ENCODE measurements at regions not wholly inside any gene's neighbourhood (a gene's known extent, or its start where the extent isn't known, plus 50 kb on each side); places are given as distances from the start of the nearest gene placed in this dataset.
A peak's percentile ranks its signal among the peaks of the same experiment; 100 is the strongest.

DNA sequence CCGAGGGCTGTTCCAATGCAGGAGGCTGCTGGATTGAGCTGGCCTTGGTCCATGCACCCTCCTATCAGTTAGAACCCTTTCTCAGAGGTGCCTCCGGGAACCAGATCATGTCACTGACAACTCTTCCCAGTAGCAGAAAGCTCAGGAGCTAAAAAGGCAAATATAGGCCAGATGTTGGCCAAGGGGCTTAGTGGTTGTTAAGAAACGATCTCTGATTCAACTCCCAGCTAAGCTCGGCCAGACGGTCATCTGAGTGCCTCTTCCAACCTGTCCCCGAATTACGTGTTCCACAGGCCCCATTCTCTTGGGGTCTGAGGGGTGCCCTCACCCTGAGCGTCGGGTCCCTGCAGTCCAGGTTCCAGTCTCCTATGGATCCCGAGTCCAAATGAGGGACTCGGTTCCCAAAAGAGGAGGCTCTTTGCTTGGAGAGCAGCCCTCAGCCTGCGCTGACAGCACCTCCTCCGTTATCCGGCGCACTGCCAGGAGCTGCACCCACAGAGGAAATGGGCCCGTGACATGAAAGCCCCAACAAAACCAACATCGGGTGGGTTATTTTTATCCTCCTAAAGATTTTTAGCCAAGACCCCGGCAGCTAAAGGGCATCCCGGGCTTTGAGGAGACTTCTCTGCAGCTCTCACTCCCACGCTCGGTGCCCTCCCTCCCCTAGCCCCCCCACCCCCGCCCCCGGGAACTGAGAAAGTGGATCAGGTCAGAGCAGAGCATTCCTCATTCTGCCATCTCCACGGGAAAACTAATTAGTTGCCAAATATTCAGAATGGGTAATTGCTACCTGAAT, 106.6 kb upstream of the ID2 start:
- Histone ChIP-seq H3K79me1 (ENCODE audit: low read length) (peaks cover 52% of the 10 kb centered on the region), H3K4ac (ENCODE audit: low read depth, low read length) (peak overlapping the region; percentile 64), H4K12ac (ENCODE audit: low read depth, low read length) (no peak overlapping the region), H2BK120ac (ENCODE audit: insufficient read depth, low read length, poor library complexity) (peak overlapping the region; percentile 97), H3K9me3 (ENCODE audit: insufficient read depth, low read depth, low read length) (no peaks in the 10 kb centered on the region), H2BK12ac (ENCODE audit: low read length) (peak overlapping the region; percentile 94), H3K79me2 (ENCODE audit: control insufficient read depth, insufficient read depth, low read length, poor library complexity) (peaks cover 11% of the 10 kb centered on the region), H3K14ac (ENCODE audit: low read length) (peak overlapping the region; percentile 40), H3K23ac (ENCODE audit: low read length) (no peak overlapping the region), H3K36me3 (ENCODE audit: control insufficient read depth in 1 of 2, insufficient read depth in 2 of 2, low read length in 2 of 2) (no peaks in the 10 kb centered on the region), H3K18ac (ENCODE audit: low read length) (peak overlapping the region; percentile 33), H3K4me2 (ENCODE audit: low read length) (peak overlapping the region; percentile 18), H4K8ac (ENCODE audit: low read depth, low read length) (peak overlapping the region; percentile 34), H3K27me3 (ENCODE audit: insufficient read depth, low read length) (no peaks in the 10 kb centered on the region), H3K4me3 (ENCODE audit: low read depth, low read length) (no peak overlapping the region), H2AFZ (ENCODE audit: insufficient read depth, low read length, poor library complexity) (no peak overlapping the region), H4K91ac (ENCODE audit: low read depth, low read length) (peak overlapping the region; percentile 89), H3K27ac (ENCODE audit: low read depth, low read length) (peak overlapping the region; percentile 94), H2AK5ac (ENCODE audit: low read length) (peak overlapping the region; percentile 59), H3K4me1 (ENCODE audit: control insufficient read depth in 1 of 2, insufficient read depth in 2 of 2, low read length in 2 of 2) (peaks cover 42 to 50% of the 10 kb centered on the region in 2 experiments), H3K9ac (ENCODE audit: low read length) (no peak overlapping the region), H2BK5ac (ENCODE audit: low read depth, low read length, poor library complexity) (peak overlapping the region; percentile 77)
- no CpG with 5 or more reads among the region's 24 CpGs for WGBS (ENCODE audit: extremely low coverage, insufficient coverage, insufficient read length)
- no peak for DNase-seq

DNA sequence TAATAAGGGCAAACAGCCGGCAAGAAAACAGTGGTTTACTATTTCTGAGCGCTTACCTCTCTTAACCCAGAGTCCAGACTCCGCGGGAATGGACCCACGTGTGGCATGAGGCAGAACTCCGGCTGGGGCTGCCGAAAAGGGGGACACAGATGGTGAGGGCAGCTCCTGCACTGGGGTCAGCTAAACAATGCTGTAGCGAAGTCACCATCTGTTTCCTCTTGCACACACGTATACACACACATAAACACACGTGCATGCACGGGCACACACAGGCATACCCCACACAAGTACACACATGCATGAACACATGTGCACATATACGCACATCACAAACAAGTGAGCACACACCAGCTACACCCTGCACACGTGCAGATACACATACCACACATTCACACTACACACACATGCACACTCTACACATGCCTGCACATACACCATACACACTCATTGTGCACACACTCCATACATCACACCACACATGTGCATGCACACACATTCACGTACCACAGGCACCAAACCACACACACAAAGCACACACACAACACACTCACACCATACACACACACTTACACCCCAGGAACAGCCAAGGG, 105.9 kb upstream of the ID2 start:
- peak overlapping the region; percentile 96 for H2AK5ac ChIP-seq (ENCODE audit: low read length)
- peak overlapping the region; percentile 23 for H2AFZ ChIP-seq (ENCODE audit: insufficient read depth, low read length, poor library complexity)
- no peak overlapping the region for H3K4me2 ChIP-seq (ENCODE audit: low read length)
- peak overlapping the region; percentile 9 for H3K18ac ChIP-seq (ENCODE audit: low read length)
- H3K27me3 ChIP-seq (ENCODE audit: insufficient read depth, low read length), result no peaks in the 10 kb centered on the region
- peak overlapping the region; percentile 66 for H2BK12ac ChIP-seq (ENCODE audit: low read length)
- no peak overlapping the region for H3K27ac ChIP-seq (ENCODE audit: low read depth, low read length)
- H3K4me3 ChIP-seq (ENCODE audit: low read depth, low read length), result peak overlapping the region; percentile 33
- no peak overlapping the region for H4K12ac ChIP-seq (ENCODE audit: low read depth, low read length)
- H3K4ac ChIP-seq (ENCODE audit: low read depth, low read length), result peak overlapping the region; percentile 30
- H3K9me3 ChIP-seq (ENCODE audit: insufficient read depth, low read depth, low read length), result no peaks in the 10 kb centered on the region
- H3K14ac ChIP-seq (ENCODE audit: low read length), result peak overlapping the region; percentile 40
- H3K36me3 ChIP-seq (ENCODE audit: control insufficient read depth in 1 of 2, insufficient read depth in 2 of 2, low read length in 2 of 2), result no peaks in the 10 kb centered on the region
- H3K23ac ChIP-seq (ENCODE audit: low read length), result peak overlapping the region; percentile 45
- H3K9ac ChIP-seq (ENCODE audit: low read length), result no peak overlapping the region
- DNase-seq, result no peak
- H4K91ac ChIP-seq (ENCODE audit: low read depth, low read length), result peak overlapping the region; percentile 81
- no CpG with 5 or more reads among the region's 14 CpGs for WGBS (ENCODE audit: extremely low coverage, insufficient coverage, insufficient read length)
- peak overlapping the region; percentile 24 for H2BK5ac ChIP-seq (ENCODE audit: low read depth, low read length, poor library complexity)
- H2BK120ac ChIP-seq (ENCODE audit: insufficient read depth, low read length, poor library complexity), result peak overlapping the region; percentile 70
- H3K79me2 ChIP-seq (ENCODE audit: control insufficient read depth, insufficient read depth, low read length, poor library complexity), result peaks cover 11% of the 10 kb centered on the region
- peaks cover 46 to 54% of the 10 kb centered on the region in 2 experiments for H3K4me1 ChIP-seq (ENCODE audit: control insufficient read depth in 1 of 2, insufficient read depth in 2 of 2, low read length in 2 of 2)
- peaks cover 52% of the 10 kb centered on the region for H3K79me1 ChIP-seq (ENCODE audit: low read length)
- no peak overlapping the region for H4K8ac ChIP-seq (ENCODE audit: low read depth, low read length)

DNA sequence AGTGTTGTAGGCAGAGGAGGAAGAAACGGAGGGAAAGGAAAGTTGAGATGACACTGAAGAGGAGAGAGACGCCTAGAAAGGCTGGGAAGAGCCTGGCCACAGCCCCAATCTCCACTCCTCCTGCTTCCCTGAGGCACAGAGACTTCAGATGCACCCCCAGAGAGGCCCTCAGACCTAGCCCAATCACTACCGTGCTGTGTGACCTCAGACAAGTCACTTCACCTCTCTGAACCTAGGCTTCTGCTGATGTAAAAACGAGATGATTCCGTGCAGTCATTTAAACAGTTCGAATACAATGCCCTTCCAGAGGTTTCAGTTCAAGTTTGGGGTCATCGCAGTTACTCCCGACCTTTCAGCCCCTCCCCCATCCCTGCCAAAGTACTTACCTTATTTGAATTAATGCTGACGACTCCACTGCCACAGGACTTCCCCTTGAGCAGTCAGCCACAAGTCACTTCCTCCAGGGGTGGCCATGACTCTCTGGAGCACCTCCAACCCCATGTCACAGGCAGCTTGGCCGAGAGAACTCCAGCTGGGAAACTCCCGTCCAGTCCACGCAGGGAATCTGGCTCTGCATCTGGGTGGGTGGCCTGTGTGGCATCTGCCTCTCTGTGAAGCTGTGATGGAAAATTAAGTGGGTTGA, 105.2 kb upstream of the ID2 start:
- no peaks in the 10 kb centered on the region for H3K36me3 ChIP-seq (ENCODE audit: control insufficient read depth in 1 of 2, insufficient read depth in 2 of 2, low read length in 2 of 2)
- DNase-seq, result peak in 1 of 2 donors; percentile 31
- no CpG with 5 or more reads among the region's 12 CpGs for WGBS (ENCODE audit: extremely low coverage, insufficient coverage, insufficient read length)
- no peak overlapping the region for H4K12ac ChIP-seq (ENCODE audit: low read depth, low read length)
- H3K27ac ChIP-seq (ENCODE audit: low read depth, low read length), result no peak overlapping the region
- peak overlapping the region; percentile 16 for H3K4ac ChIP-seq (ENCODE audit: low read depth, low read length)
- H3K4me2 ChIP-seq (ENCODE audit: low read length), result no peak overlapping the region
- no peak overlapping the region for H2AFZ ChIP-seq (ENCODE audit: insufficient read depth, low read length, poor library complexity)
- H2BK5ac ChIP-seq (ENCODE audit: low read depth, low read length, poor library complexity), result no peak overlapping the region
- peak overlapping the region; percentile 56 for H2AK5ac ChIP-seq (ENCODE audit: low read length)
- peak overlapping the region; percentile 84 for H2BK12ac ChIP-seq (ENCODE audit: low read length)
- peak overlapping the region; percentile 53 for H4K91ac ChIP-seq (ENCODE audit: low read depth, low read length)
- no peak overlapping the region for H3K23ac ChIP-seq (ENCODE audit: low read length)
- H3K9me3 ChIP-seq (ENCODE audit: insufficient read depth, low read depth, low read length), result no peaks in the 10 kb centered on the region
- H3K18ac ChIP-seq (ENCODE audit: low read length), result no peak overlapping the region
- peaks cover 50% of the 10 kb centered on the region for H3K79me1 ChIP-seq (ENCODE audit: low read length)
- peaks cover 45 to 55% of the 10 kb centered on the region in 2 experiments for H3K4me1 ChIP-seq (ENCODE audit: control insufficient read depth in 1 of 2, insufficient read depth in 2 of 2, low read length in 2 of 2)
- H2BK120ac ChIP-seq (ENCODE audit: insufficient read depth, low read length, poor library complexity), result peak overlapping the region; percentile 69
- no peak overlapping the region for H3K9ac ChIP-seq (ENCODE audit: low read length)
- peaks cover 10% of the 10 kb centered on the region for H3K79me2 ChIP-seq (ENCODE audit: control insufficient read depth, insufficient read depth, low read length, poor library complexity)
- no peak overlapping the region for H3K4me3 ChIP-seq (ENCODE audit: low read depth, low read length)
- no peak overlapping the region for H4K8ac ChIP-seq (ENCODE audit: low read depth, low read length)
- no peaks in the 10 kb centered on the region for H3K27me3 ChIP-seq (ENCODE audit: insufficient read depth, low read length)
- H3K14ac ChIP-seq (ENCODE audit: low read length), result peak overlapping the region; percentile 29

DNA sequence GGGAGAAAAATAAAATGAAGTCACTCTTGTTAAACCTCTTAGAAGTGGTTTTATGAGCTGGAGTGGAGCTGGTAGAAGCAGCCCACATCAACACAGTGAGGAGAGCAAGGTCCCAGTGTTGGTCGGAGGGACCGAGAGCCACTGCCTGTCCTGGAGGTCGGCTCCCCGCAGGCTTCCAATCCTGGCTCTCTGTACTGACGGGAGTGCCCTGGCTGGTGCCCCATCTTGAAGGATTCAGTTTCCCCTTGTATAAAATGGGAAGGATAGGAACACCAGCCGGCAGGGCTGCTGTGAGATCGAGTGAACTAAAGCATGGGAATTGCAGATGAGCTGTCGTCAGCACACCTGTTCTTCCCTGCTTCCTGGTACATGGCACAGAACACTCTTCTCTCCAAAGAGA, 104.3 kb upstream of the ID2 start:
- peaks cover 36 to 46% of the 10 kb centered on the region in 2 experiments for H3K4me1 ChIP-seq (ENCODE audit: control insufficient read depth in 1 of 2, insufficient read depth in 2 of 2, low read length in 2 of 2)
- H2BK5ac ChIP-seq (ENCODE audit: low read depth, low read length, poor library complexity), result no peak overlapping the region
- H3K4me2 ChIP-seq (ENCODE audit: low read length), result no peak overlapping the region
- no peak overlapping the region for H3K14ac ChIP-seq (ENCODE audit: low read length)
- no peak overlapping the region for H2AFZ ChIP-seq (ENCODE audit: insufficient read depth, low read length, poor library complexity)
- H3K36me3 ChIP-seq (ENCODE audit: control insufficient read depth in 1 of 2, insufficient read depth in 2 of 2, low read length in 2 of 2), result no peaks in the 10 kb centered on the region
- no peak overlapping the region for H3K4ac ChIP-seq (ENCODE audit: low read depth, low read length)
- no peak overlapping the region for H4K8ac ChIP-seq (ENCODE audit: low read depth, low read length)
- no CpG with 5 or more reads among the region's 8 CpGs for WGBS (ENCODE audit: extremely low coverage, insufficient coverage, insufficient read length)
- no peak overlapping the region for H3K9ac ChIP-seq (ENCODE audit: low read length)
- no peak for DNase-seq
- no peaks in the 10 kb centered on the region for H3K9me3 ChIP-seq (ENCODE audit: insufficient read depth, low read depth, low read length)
- H4K12ac ChIP-seq (ENCODE audit: low read depth, low read length), result no peak overlapping the region
- H2BK120ac ChIP-seq (ENCODE audit: insufficient read depth, low read length, poor library complexity), result peak overlapping the region; percentile 4
- no peak overlapping the region for H3K27ac ChIP-seq (ENCODE audit: low read depth, low read length)
- H3K27me3 ChIP-seq (ENCODE audit: insufficient read depth, low read length), result no peaks in the 10 kb centered on the region
- H3K4me3 ChIP-seq (ENCODE audit: low read depth, low read length), result no peak overlapping the region
- peaks cover 45% of the 10 kb centered on the region for H3K79me1 ChIP-seq (ENCODE audit: low read length)
- H2AK5ac ChIP-seq (ENCODE audit: low read length), result no peak overlapping the region
- peaks cover 9% of the 10 kb centered on the region for H3K79me2 ChIP-seq (ENCODE audit: control insufficient read depth, insufficient read depth, low read length, poor library complexity)
- H4K91ac ChIP-seq (ENCODE audit: low read depth, low read length), result peak overlapping the region; percentile 3
- H2BK12ac ChIP-seq (ENCODE audit: low read length), result peak overlapping the region; percentile 19
- H3K18ac ChIP-seq (ENCODE audit: low read length), result no peak overlapping the region
- no peak overlapping the region for H3K23ac ChIP-seq (ENCODE audit: low read length)

Measured in trophoblast cell (in vitro differentiated cells and primary cell).